HG03095 (cell line): ENCODE measurements at regions not wholly inside any gene's neighbourhood (a gene's known extent, or its start where the extent isn't known, plus 50 kb on each side); places are given as distances from the start of the nearest gene placed in this dataset.
"Not testable (repeated sequence)": the region's sequence is repeated elsewhere in the genome, so short reads cannot be mapped to it uniquely, and the experiment has no call there.

Experiments
- ATAC-seq: cut with Tn5 transposase; IDR thresholded peaks from one replicate; pipeline ENCODE4 v1.9.1; 2021; ENCODE audit warnings: moderate library complexity; ENCODE audit not compliant: unreplicated experiment

GRCh38 chr4:1589098-1589497 is 95.0 kb downstream of the FAM53A start:
- no peak for ATAC-seq

GRCh38 chr4:1588306-1588705 is 95.8 kb downstream of the FAM53A start:
- no peak for ATAC-seq

GRCh38 chr4:1584498-1584897 is 99.6 kb downstream of the FAM53A start:
- no peak for ATAC-seq

GRCh38 chr4:1583859-1584258 is 100.3 kb downstream of the FAM53A start:
- no peak for ATAC-seq

- no peak for ATAC-seq
Measured at GRCh38 chr4:1583051-1583785, 100.9 kb downstream of the FAM53A start.

GRCh38 chr4:1582227-1582626 is 101.9 kb downstream of the FAM53A start:
- no peak for ATAC-seq

- ATAC-seq: peak; percentile 73
Measured at GRCh38 chr4:1581164-1581894, 102.8 kb downstream of the FAM53A start.

- not testable (repeated sequence) for ATAC-seq
Measured at GRCh38 chr4:1580692-1581012, 103.5 kb downstream of the FAM53A start.

- peak; percentile 49 for ATAC-seq
Measured at GRCh38 chr4:1579901-1580691, 104.0 kb downstream of the FAM53A start.

- ATAC-seq: no peak
Measured at GRCh38 chr4:1579001-1579900, 104.9 kb downstream of the FAM53A start.

GRCh38 chr4:1578251-1578773 is 105.8 kb downstream of the FAM53A start:
- ATAC-seq: no peak

- ATAC-seq: no peak
Measured at GRCh38 chr4:1577822-1578217, 106.3 kb downstream of the FAM53A start.

GRCh38 chr4:1576961-1577821 is 106.9 kb downstream of the FAM53A start:
- no peak for ATAC-seq

GRCh38 chr4:1576304-1576960 is 107.7 kb downstream of the FAM53A start:
- no peak for ATAC-seq

- no peak for ATAC-seq
Measured at GRCh38 chr4:1575418-1576303, 108.5 kb downstream of the FAM53A start.

- ATAC-seq: no peak
Measured at GRCh38 chr4:1574601-1575417, 109.3 kb downstream of the FAM53A start.

GRCh38 chr4:1573830-1574459 is 110.2 kb downstream of the FAM53A start:
- ATAC-seq: no peak
